Skeletal muscle tissue (tissue), 3 donors: ENCODE measurements at regions not wholly inside any gene's neighbourhood (a gene's known extent, or its start where the extent isn't known, plus 50 kb on each side); places are given as distances from the start of the nearest gene placed in this dataset.

Experiments
- H3K27ac ChIP-seq: one replicate; pipeline ENCODE4 v1.7.0; 2013; ENCODE audit warnings: mild to moderate bottlenecking, low read depth, low read length, inconsistent platforms
- H3K27me3 ChIP-seq, 3 donors: one replicate each; pipeline ENCODE4 v1.7.0; 2013; ENCODE audit warnings: low read length in 3 of 3; ENCODE audit not compliant: control insufficient read depth in 3 of 3, insufficient read depth in 3 of 3
- H3K36me3 ChIP-seq, 3 donors: one replicate each; pipeline ENCODE4 v1.7.0; 2013; ENCODE audit warnings: low read length in 3 of 3; ENCODE audit not compliant: control insufficient read depth in 3 of 3, insufficient read depth in 3 of 3
- H3K4me1 ChIP-seq, 3 donors: one replicate each; pipeline ENCODE4 v1.7.0; 2013; ENCODE audit warnings: low read length in 3 of 3, mild to moderate bottlenecking in 3 of 3; ENCODE audit not compliant: control insufficient read depth in 3 of 3, insufficient read depth in 3 of 3
- H3K4me3 ChIP-seq, 3 donors: one replicate each; pipeline ENCODE4 v1.7.0; 2013; ENCODE audit warnings: low read length in 3 of 3
- H3K9ac ChIP-seq, 3 donors: one replicate each; pipeline ENCODE4 v1.7.0; 2013; ENCODE audit warnings: low read length in 3 of 3, mild to moderate bottlenecking in 3 of 3, moderate library complexity in 2 of 3, low read depth in 1 of 3
- H3K9me3 ChIP-seq, 3 donors: one replicate each; pipeline ENCODE4 v1.7.0; 2013; ENCODE audit warnings: low read length in 3 of 3; ENCODE audit not compliant: control insufficient read depth in 3 of 3
- donor health status: Osteomylitis.

- Histone ChIP-seq H3K9ac (no peak overlapping the region), H3K4me1 (no peaks in the 10 kb centered on the region), H3K4me3 (no peak overlapping the region), H3K36me3 (no peaks in the 10 kb centered on the region), H3K9me3 (peaks cover 0 to 2% (median 0%) of the 10 kb centered on the region in 3 donors), H3K27me3 (no peaks in the 10 kb centered on the region), H3K27ac (no peak overlapping the region)
Observed at GRCh38 chr6:112764377-112764776, 417.2 kb downstream of the RFPL4B start.

- Histone ChIP-seq H3K9ac (no peak overlapping the region), H3K4me3 (no peak overlapping the region), H3K36me3 (no peaks in the 10 kb centered on the region), H3K4me1 (no peaks in the 10 kb centered on the region), H3K9me3 (peaks cover 0 to 2% (median 0%) of the 10 kb centered on the region in 3 donors), H3K27ac (no peak overlapping the region), H3K27me3 (no peaks in the 10 kb centered on the region)
Observed at GRCh38 chr6:112770308-112770707, 423.2 kb downstream of the RFPL4B start.

GRCh38 chr6:112773187-112773586 lies 426.1 kb downstream of the RFPL4B start:
- H3K4me3 ChIP-seq: no peak overlapping the region
- no peaks in the 10 kb centered on the region for H3K36me3 ChIP-seq
- H3K4me1 ChIP-seq: no peaks in the 10 kb centered on the region
- H3K9me3 ChIP-seq: no peaks in the 10 kb centered on the region
- H3K27me3 ChIP-seq: no peaks in the 10 kb centered on the region
- H3K27ac ChIP-seq: no peak overlapping the region
- H3K9ac ChIP-seq: no peak overlapping the region

GRCh38 chr6:112774319-112774718 lies 427.2 kb downstream of the RFPL4B start:
- no peaks in the 10 kb centered on the region for H3K9me3 ChIP-seq
- H3K36me3 ChIP-seq: no peaks in the 10 kb centered on the region
- no peak overlapping the region for H3K4me3 ChIP-seq
- H3K27ac ChIP-seq: no peak overlapping the region
- no peak overlapping the region for H3K9ac ChIP-seq
- no peaks in the 10 kb centered on the region for H3K4me1 ChIP-seq
- no peaks in the 10 kb centered on the region for H3K27me3 ChIP-seq

- Histone ChIP-seq H3K27me3 (no peaks in the 10 kb centered on the region), H3K4me3 (no peak overlapping the region), H3K27ac (no peak overlapping the region), H3K4me1 (no peaks in the 10 kb centered on the region), H3K9me3 (no peaks in the 10 kb centered on the region), H3K9ac (no peak overlapping the region), H3K36me3 (no peaks in the 10 kb centered on the region)
Observed at GRCh38 chr6:112780498-112781096, 433.5 kb downstream of the RFPL4B start.

GRCh38 chr6:112781241-112781640 lies 434.1 kb downstream of the RFPL4B start:
- no peaks in the 10 kb centered on the region for H3K4me1 ChIP-seq
- no peaks in the 10 kb centered on the region for H3K36me3 ChIP-seq
- H3K4me3 ChIP-seq: no peak overlapping the region
- no peak overlapping the region for H3K9ac ChIP-seq
- no peak overlapping the region for H3K27ac ChIP-seq
- no peaks in the 10 kb centered on the region for H3K9me3 ChIP-seq
- no peaks in the 10 kb centered on the region for H3K27me3 ChIP-seq

- Histone ChIP-seq H3K27ac (no peak overlapping the region), H3K4me3 (no peak overlapping the region), H3K9ac (no peak overlapping the region), H3K27me3 (no peaks in the 10 kb centered on the region), H3K36me3 (no peaks in the 10 kb centered on the region), H3K9me3 (no peaks in the 10 kb centered on the region), H3K4me1 (no peaks in the 10 kb centered on the region)
Observed at GRCh38 chr6:112785408-112785807, 438.3 kb downstream of the RFPL4B start.

- no peak overlapping the region for H3K9ac ChIP-seq
- no peaks in the 10 kb centered on the region for H3K27me3 ChIP-seq
- no peaks in the 10 kb centered on the region for H3K36me3 ChIP-seq
- no peak overlapping the region for H3K27ac ChIP-seq
- H3K4me1 ChIP-seq: no peaks in the 10 kb centered on the region
- H3K4me3 ChIP-seq: no peak overlapping the region
- no peaks in the 10 kb centered on the region for H3K9me3 ChIP-seq
Observed at GRCh38 chr6:112786801-112787200, 439.7 kb downstream of the RFPL4B start.

- Histone ChIP-seq H3K4me1 (no peaks in the 10 kb centered on the region), H3K9ac (no peak overlapping the region), H3K36me3 (no peaks in the 10 kb centered on the region), H3K4me3 (no peak overlapping the region), H3K27ac (no peak overlapping the region), H3K27me3 (no peaks in the 10 kb centered on the region), H3K9me3 (no peaks in the 10 kb centered on the region)
Observed at GRCh38 chr6:112787371-112787770, 440.2 kb downstream of the RFPL4B start.

- no peaks in the 10 kb centered on the region for H3K27me3 ChIP-seq
- no peak overlapping the region for H3K9ac ChIP-seq
- no peaks in the 10 kb centered on the region for H3K9me3 ChIP-seq
Observed at GRCh38 chr6:112795316-112795715, 448.2 kb downstream of the RFPL4B start.

More at GRCh38 chr6:112795316-112795715, 448.2 kb downstream of the RFPL4B start:
- Histone ChIP-seq H3K36me3 (no peaks in the 10 kb centered on the region), H3K4me1 (no peaks in the 10 kb centered on the region), H3K4me3 (no peak overlapping the region), H3K27ac (no peak overlapping the region)
